DND-41 (cell line): ENCODE measurements at regions not wholly inside any gene's neighbourhood (a gene's known extent, or its start where the extent isn't known, plus 50 kb on each side); places are given as distances from the start of the nearest gene placed in this dataset.

ENCODE experiments used
- CTCF ChIP-seq: IDR thresholded peaks from 2 replicates; pipeline ENCODE4 v1.5.1; 2012; ENCODE audit warnings: borderline replicate concordance, low read length, moderate library complexity, mild to moderate bottlenecking; ENCODE audit not compliant: poor library complexity, severe bottlenecking; ENCODE audit errors: extremely low read depth
- EZH2 ChIP-seq: IDR thresholded peaks from 3 replicates; pipeline ENCODE4 v1.6.1; 2012; ENCODE audit warnings: borderline replicate concordance, low read depth, mild to moderate bottlenecking, moderate library complexity, low read length, inconsistent platforms; ENCODE audit not compliant: severe bottlenecking

GRCh38 chr5:166338801-166339200 is 1952.6 kb upstream of the WWC1 start:
- no peak for TF ChIP-seq CTCF
- no peak for TF ChIP-seq EZH2
